Neuronal stem cell (in vitro differentiated cells): ENCODE measurements at regions not wholly inside any gene's neighbourhood (a gene's known extent, or its start where the extent isn't known, plus 50 kb on each side); places are given as distances from the start of the nearest gene placed in this dataset.

Experiments used
- DNase-seq: peaks from one replicate; pipeline ENCODE4 v3.0.0-alpha.2; 2013; ENCODE audit warnings: low spot score
- H2AFZ ChIP-seq: one replicate; pipeline ENCODE4 v1.6.1; 2013; ENCODE audit warnings: mild to moderate bottlenecking, low read length, inconsistent platforms
- H2AK5ac ChIP-seq: 2 replicates; pipeline ENCODE4 v1.6.1; 2013; ENCODE audit warnings: low read depth, mild to moderate bottlenecking, inconsistent platforms, low read length, moderate library complexity, mixed read lengths
- H2BK120ac ChIP-seq: 2 replicates; pipeline ENCODE4 v1.6.1; 2013; ENCODE audit warnings: low read depth, mild to moderate bottlenecking, inconsistent platforms, low read length, moderate library complexity, mixed read lengths
- H2BK12ac ChIP-seq: one replicate; pipeline ENCODE4 v1.6.1; 2013; ENCODE audit warnings: low read length, inconsistent platforms
- H2BK15ac ChIP-seq: 2 replicates; pipeline ENCODE4 v1.6.1; 2013; ENCODE audit warnings: mild to moderate bottlenecking, low read length, inconsistent platforms, mixed read lengths
- H2BK5ac ChIP-seq: one replicate; pipeline ENCODE4 v1.6.1; 2013; ENCODE audit warnings: inconsistent platforms, mild to moderate bottlenecking, low read length, moderate library complexity
- H3K14ac ChIP-seq: one replicate; pipeline ENCODE4 v1.6.1; 2013; ENCODE audit warnings: low read length, inconsistent platforms
- H3K18ac ChIP-seq: 2 replicates; pipeline ENCODE4 v1.6.1; 2013; ENCODE audit warnings: low read length, inconsistent platforms
- H3K23ac ChIP-seq: 2 replicates; pipeline ENCODE4 v1.6.1; 2013; ENCODE audit warnings: low read depth, mild to moderate bottlenecking, mixed read lengths, low read length, inconsistent platforms; ENCODE audit not compliant: poor library complexity
- H3K27ac ChIP-seq: replicated peaks from 3 replicates; pipeline ENCODE4 v1.5.1; 2013; ENCODE audit warnings: low read length, inconsistent platforms
- H3K27me3 ChIP-seq, 3 experiments: 2 replicates each; pipeline ENCODE4 v1.6.1; 2013; ENCODE audit warnings: low read length in 3 of 3, mild to moderate bottlenecking in 2 of 3, inconsistent platforms in 1 of 3, low read depth in 1 of 3, mixed read lengths in 1 of 3, moderate library complexity in 1 of 3; ENCODE audit not compliant: control insufficient read depth in 3 of 3, insufficient read depth in 3 of 3
- H3K36me3 ChIP-seq, 2 donors: replicated peaks in 1 of 2; 2 replicates each; pipeline ENCODE4 v1.6.1; 2013; ENCODE audit warnings: low read length in 2 of 2; ENCODE audit not compliant: control insufficient read depth in 2 of 2, insufficient read depth in 2 of 2
- H3K4ac ChIP-seq: 2 replicates; pipeline ENCODE4 v1.6.1; 2013; ENCODE audit warnings: inconsistent platforms, mild to moderate bottlenecking, low read length, moderate library complexity
- H3K4me1 ChIP-seq, 2 donors: 1 replicate in 1 of 2; 2 replicates in 1 of 2; pipeline ENCODE4 v1.6.1; 2013; ENCODE audit warnings: low read length in 2 of 2, low read depth in 1 of 2; ENCODE audit not compliant: control insufficient read depth in 2 of 2, insufficient read depth in 1 of 2
- H3K4me2 ChIP-seq: one replicate; pipeline ENCODE4 v1.6.1; 2013; ENCODE audit warnings: mild to moderate bottlenecking, low read length, inconsistent platforms; ENCODE audit not compliant: insufficient read depth, poor library complexity, severe bottlenecking
- H3K4me3 ChIP-seq, 2 donors: 2 replicates each; pipeline ENCODE4 v1.5.1; 2013; ENCODE audit warnings: low read length in 2 of 2, mild to moderate bottlenecking in 2 of 2, inconsistent platforms in 1 of 2, moderate library complexity in 1 of 2
- H3K79me1 ChIP-seq: one replicate; pipeline ENCODE4 v1.6.1; 2013; ENCODE audit warnings: low read depth, mild to moderate bottlenecking, inconsistent platforms, low read length, moderate library complexity
- H3K9ac ChIP-seq: one replicate; pipeline ENCODE4 v1.6.1; 2013; ENCODE audit warnings: mild to moderate bottlenecking, low read depth, low read length, inconsistent platforms; ENCODE audit not compliant: poor library complexity
- H3K9me3 ChIP-seq, 2 donors: replicated peaks in 1 of 2; 2 replicates each; pipeline versions ENCODE3 to v1.6.1; 2013; ENCODE audit warnings: low read length in 2 of 2, mild to moderate bottlenecking in 2 of 2, inconsistent platforms in 1 of 2, low read depth in 1 of 2, mixed read lengths in 1 of 2, moderate library complexity in 1 of 2; ENCODE audit not compliant: control insufficient read depth in 2 of 2, insufficient read depth in 1 of 2
- H4K8ac ChIP-seq: one replicate; pipeline ENCODE4 v1.6.1; 2013; ENCODE audit warnings: low read depth, mild to moderate bottlenecking, inconsistent platforms, low read length, moderate library complexity
- H4K91ac ChIP-seq: one replicate; pipeline ENCODE4 v1.6.1; 2013; ENCODE audit warnings: low read length, low read depth, mild to moderate bottlenecking, inconsistent platforms; ENCODE audit not compliant: poor library complexity
- WGBS, 2 donors: extraction: QIAGEN DNeasy Blood & Tissue Kit; methylation state at CpG; one replicate each; pipeline ENCODE4 v1.1.7; 2013; ENCODE audit warnings: missing lambda C conversion rate in 2 of 2, mixed read lengths in 1 of 2; ENCODE audit not compliant: insufficient read length in 2 of 2, insufficient replicate concordance in 1 of 2; ENCODE audit errors: extremely low coverage in 2 of 2; 5-methylcytosine and 5-hydroxymethylcytosine counted together

DNA sequence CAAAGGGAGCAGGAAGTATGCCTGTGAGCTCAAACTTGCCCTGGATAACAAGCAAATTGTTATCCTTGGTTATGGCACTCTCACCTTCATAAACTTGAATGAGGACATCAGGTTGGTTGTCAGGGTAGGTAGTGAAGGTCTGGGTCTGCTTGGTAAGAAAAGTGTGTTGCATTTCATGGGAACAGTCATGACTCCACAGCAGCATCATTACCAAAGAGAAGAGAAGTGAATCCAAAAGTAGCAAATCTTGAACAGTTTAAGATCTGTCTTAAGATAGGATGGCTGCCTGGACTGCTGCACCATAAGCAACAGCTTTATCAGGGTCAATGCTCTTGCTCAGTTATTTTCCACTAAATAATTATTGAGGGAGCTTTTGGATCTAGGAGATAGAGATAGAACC is 350.7 kb upstream of the MAP2 start:
- H2AFZ ChIP-seq: no peak overlapping the region
- no peak overlapping the region for H3K9ac ChIP-seq

DNA sequence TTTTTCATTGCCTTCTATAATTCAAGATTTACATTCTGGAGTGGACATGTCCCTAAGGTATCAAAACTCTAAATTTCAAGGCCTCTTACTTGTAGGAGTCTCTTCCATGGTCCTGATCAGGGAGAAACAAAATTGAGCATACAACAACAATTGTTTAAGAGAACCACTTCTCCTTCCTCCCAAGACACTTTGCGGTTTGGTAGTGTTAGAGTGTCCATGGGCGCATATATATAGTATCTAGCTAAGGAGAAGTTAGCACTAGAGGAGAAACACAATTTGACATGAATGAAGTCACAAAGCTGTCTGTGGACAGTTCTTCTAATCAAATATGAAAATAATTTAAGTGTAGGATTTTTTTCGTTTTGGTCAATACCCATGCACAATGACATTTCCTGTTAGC is 349.1 kb upstream of the MAP2 start:
- DNase-seq: no peak

More for the DNA sequence above, 350.7 kb upstream of the MAP2 start:
- no peak overlapping the region for H3K23ac ChIP-seq
- no peak overlapping the region for H2AK5ac ChIP-seq
- no peak overlapping the region for H3K4me3 ChIP-seq
- no peak for DNase-seq
- no peak overlapping the region for H3K14ac ChIP-seq
- no peak overlapping the region for H2BK15ac ChIP-seq
- H3K36me3 ChIP-seq: no peaks in the 10 kb centered on the region
- H3K27me3 ChIP-seq: no peaks in the 10 kb centered on the region
- no peak overlapping the region for H2BK12ac ChIP-seq
- no peaks in the 10 kb centered on the region for H3K79me1 ChIP-seq
- H4K91ac ChIP-seq: no peak overlapping the region
- no peak overlapping the region for H3K4me2 ChIP-seq
- no peaks in the 10 kb centered on the region for H3K4me1 ChIP-seq
- H3K27ac ChIP-seq: no peak overlapping the region
- H3K4ac ChIP-seq: no peak overlapping the region
- H4K8ac ChIP-seq: no peak overlapping the region
- H2BK5ac ChIP-seq: no peak overlapping the region
- no peak overlapping the region for H3K18ac ChIP-seq
- no peak overlapping the region for H2BK120ac ChIP-seq
- H3K9me3 ChIP-seq: no peaks in the 10 kb centered on the region

DNA sequence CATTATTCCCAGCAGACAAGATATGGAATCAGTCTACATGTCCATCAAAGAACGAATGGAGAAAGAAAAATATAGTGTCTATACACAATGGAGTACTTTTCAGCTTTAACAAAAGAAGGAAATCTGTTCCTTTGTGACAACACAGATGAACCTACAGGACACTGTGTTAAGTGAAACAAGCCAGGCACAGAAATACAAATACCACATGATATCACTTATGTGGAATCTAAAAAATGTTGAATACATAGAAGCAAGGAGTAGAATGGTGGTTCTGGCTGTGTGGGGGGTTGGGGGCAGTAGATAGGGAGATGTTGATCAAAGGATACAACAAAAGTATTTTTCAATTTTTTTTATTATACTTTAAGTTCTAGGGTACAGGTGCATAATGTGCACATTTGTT is 347.7 kb upstream of the MAP2 start:
- no peak overlapping the region for H3K23ac ChIP-seq
- H3K9me3 ChIP-seq: no peaks in the 10 kb centered on the region
- no peak overlapping the region for H2BK15ac ChIP-seq
- no peaks in the 10 kb centered on the region for H3K36me3 ChIP-seq
- no peaks in the 10 kb centered on the region for H3K4me1 ChIP-seq
- no peak overlapping the region for H3K4ac ChIP-seq
- no peak overlapping the region for H3K4me2 ChIP-seq
- WGBS, 2 donors: no CpG with 5 or more reads among the region's 1 CpG
- no peak overlapping the region for H2BK120ac ChIP-seq
- no peaks in the 10 kb centered on the region for H3K79me1 ChIP-seq
- no peak overlapping the region for H3K4me3 ChIP-seq
- H3K27ac ChIP-seq: no peak overlapping the region
- H4K91ac ChIP-seq: no peak overlapping the region
- H2AK5ac ChIP-seq: no peak overlapping the region
- H3K14ac ChIP-seq: no peak overlapping the region
- no peak for DNase-seq
- no peak overlapping the region for H2BK12ac ChIP-seq
- no peaks in the 10 kb centered on the region for H3K27me3 ChIP-seq
- H2BK5ac ChIP-seq: no peak overlapping the region
- H4K8ac ChIP-seq: no peak overlapping the region
- no peak overlapping the region for H2AFZ ChIP-seq
- H3K18ac ChIP-seq: no peak overlapping the region
- H3K9ac ChIP-seq: no peak overlapping the region

More for the DNA sequence above, 349.1 kb upstream of the MAP2 start:
- no peak overlapping the region for H3K4me2 ChIP-seq
- H3K4me1 ChIP-seq: no peaks in the 10 kb centered on the region
- no peak overlapping the region for H2BK15ac ChIP-seq
- no peak overlapping the region for H2AK5ac ChIP-seq
- H4K91ac ChIP-seq: no peak overlapping the region
- H3K9ac ChIP-seq: no peak overlapping the region
- no peak overlapping the region for H4K8ac ChIP-seq
- no peak overlapping the region for H3K14ac ChIP-seq
- no peak overlapping the region for H2BK120ac ChIP-seq
- no peaks in the 10 kb centered on the region for H3K27me3 ChIP-seq
- H2AFZ ChIP-seq: no peak overlapping the region
- no peak overlapping the region for H3K4me3 ChIP-seq
- H3K79me1 ChIP-seq: no peaks in the 10 kb centered on the region
- WGBS, 2 donors: no CpG with 5 or more reads among the region's 3 CpGs
- H3K4ac ChIP-seq: no peak overlapping the region
- H2BK5ac ChIP-seq: no peak overlapping the region
- H3K36me3 ChIP-seq: no peaks in the 10 kb centered on the region
- no peak overlapping the region for H2BK12ac ChIP-seq
- H3K9me3 ChIP-seq: no peaks in the 10 kb centered on the region
- H3K23ac ChIP-seq: no peak overlapping the region
- no peak overlapping the region for H3K18ac ChIP-seq
- H3K27ac ChIP-seq: no peak overlapping the region

DNA sequence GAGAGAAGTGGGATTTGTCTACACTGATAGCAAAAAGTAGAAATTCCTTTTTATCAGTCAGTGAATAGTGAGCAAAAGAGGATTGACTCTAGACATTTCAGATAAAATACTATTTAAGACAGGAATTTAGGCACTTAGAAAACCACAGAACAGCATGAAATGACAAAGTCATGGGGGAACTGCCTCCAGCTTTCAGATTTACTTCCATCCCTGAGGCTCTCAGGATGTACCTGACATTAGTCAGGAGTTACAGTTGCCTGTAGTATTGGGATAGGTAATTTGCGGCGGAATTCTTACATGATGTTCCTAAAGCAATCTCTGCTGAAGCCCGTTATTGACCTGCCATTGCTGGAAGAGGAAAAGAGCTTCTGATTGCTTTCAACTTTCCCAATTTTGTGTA is 337.1 kb upstream of the MAP2 start:
- H3K36me3 ChIP-seq: no peaks in the 10 kb centered on the region
- DNase-seq: no peak
- H2BK15ac ChIP-seq: no peak overlapping the region
- H3K9ac ChIP-seq: no peak overlapping the region
- H2AFZ ChIP-seq: no peak overlapping the region
- H3K9me3 ChIP-seq: no peaks in the 10 kb centered on the region
- H3K79me1 ChIP-seq: no peaks in the 10 kb centered on the region
- H4K8ac ChIP-seq: no peak overlapping the region
- no peak overlapping the region for H3K4me2 ChIP-seq
- no peak overlapping the region for H3K4me3 ChIP-seq
- no peak overlapping the region for H3K23ac ChIP-seq
- H2BK5ac ChIP-seq: no peak overlapping the region
- no CpG with 5 or more reads among the region's 3 CpGs for WGBS, 2 donors
- H3K27ac ChIP-seq: no peak overlapping the region
- no peaks in the 10 kb centered on the region for H3K27me3 ChIP-seq
- no peak overlapping the region for H2BK120ac ChIP-seq
- no peak overlapping the region for H2BK12ac ChIP-seq
- H3K14ac ChIP-seq: no peak overlapping the region
- no peaks in the 10 kb centered on the region for H3K4me1 ChIP-seq
- H2AK5ac ChIP-seq: no peak overlapping the region
- H3K4ac ChIP-seq: no peak overlapping the region
- no peak overlapping the region for H3K18ac ChIP-seq
- no peak overlapping the region for H4K91ac ChIP-seq
